GM10248 (cell line): ENCODE measurements at regions not wholly inside any gene's neighbourhood (a gene's known extent, or its start where the extent isn't known, plus 50 kb on each side); places are given as distances from the start of the nearest gene placed in this dataset.

ENCODE experiments used
- CTCF ChIA-PET: fragments of 300-600 bp; sonication (Branson Sonifier 250); formaldehyde crosslinking; extraction: SDS; loops from one replicate; lab custom pipeline; 2021; ENCODE audit warnings: antibody characterized with exemption; lab: Yijun Ruan, JAX
- POLR2A ChIA-PET: fragments of 350-650 bp; sonication (Branson Sonifier 250); formaldehyde crosslinking; extraction: SDS; loops from one replicate; lab custom pipeline; 2020; ENCODE audit warnings: antibody characterized with exemption; lab: Yijun Ruan, JAX
- DNase-seq: peaks from one replicate; pipeline ENCODE4 v3.0.0; 2012; ENCODE audit errors: extremely low spot score
- TF ChIP-seq, protein P1 (sequence below): IDR thresholded peaks from 2 replicates; pipeline ENCODE4 v1.5.1; 2012; ENCODE audit warnings: mild to moderate bottlenecking, low read depth; ENCODE audit errors: extremely low read depth, missing control alignments, control extremely low read depth

DNA sequence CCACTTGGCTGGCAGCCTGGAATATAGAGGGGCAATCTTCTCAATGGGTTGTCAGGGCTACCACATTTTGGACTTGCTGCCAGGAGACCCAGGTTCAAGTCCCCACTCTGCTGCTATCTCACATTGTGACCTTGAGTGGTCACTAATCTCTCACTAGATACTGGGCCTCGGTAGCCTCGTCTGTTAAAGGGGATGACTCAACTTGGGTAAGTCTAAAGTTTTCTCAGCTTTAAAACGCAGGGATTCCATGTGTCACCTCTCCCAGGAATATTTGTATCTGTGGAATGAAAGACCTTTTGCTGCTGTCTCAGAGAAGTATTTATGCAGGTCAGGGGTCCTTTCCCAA lies 86.3 kb downstream of the SEMA4F start:
- ChIA-PET CTCF (interaction anchor here (1.3 to 1.5 kb wide), 2 partner anchors 12 to 14 kb away, joined by 3 to 7 read pairs; no protein-coding TSS in a partner anchor), POLR2A (no interaction called here)
- TF ChIP-seq, protein P1, sequence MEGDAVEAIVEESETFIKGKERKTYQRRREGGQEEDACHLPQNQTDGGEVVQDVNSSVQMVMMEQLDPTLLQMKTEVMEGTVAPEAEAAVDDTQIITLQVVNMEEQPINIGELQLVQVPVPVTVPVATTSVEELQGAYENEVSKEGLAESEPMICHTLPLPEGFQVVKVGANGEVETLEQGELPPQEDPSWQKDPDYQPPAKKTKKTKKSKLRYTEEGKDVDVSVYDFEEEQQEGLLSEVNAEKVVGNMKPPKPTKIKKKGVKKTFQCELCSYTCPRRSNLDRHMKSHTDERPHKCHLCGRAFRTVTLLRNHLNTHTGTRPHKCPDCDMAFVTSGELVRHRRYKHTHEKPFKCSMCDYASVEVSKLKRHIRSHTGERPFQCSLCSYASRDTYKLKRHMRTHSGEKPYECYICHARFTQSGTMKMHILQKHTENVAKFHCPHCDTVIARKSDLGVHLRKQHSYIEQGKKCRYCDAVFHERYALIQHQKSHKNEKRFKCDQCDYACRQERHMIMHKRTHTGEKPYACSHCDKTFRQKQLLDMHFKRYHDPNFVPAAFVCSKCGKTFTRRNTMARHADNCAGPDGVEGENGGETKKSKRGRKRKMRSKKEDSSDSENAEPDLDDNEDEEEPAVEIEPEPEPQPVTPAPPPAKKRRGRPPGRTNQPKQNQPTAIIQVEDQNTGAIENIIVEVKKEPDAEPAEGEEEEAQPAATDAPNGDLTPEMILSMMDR, result no peak
- DNase-seq, result no peak

DNA sequence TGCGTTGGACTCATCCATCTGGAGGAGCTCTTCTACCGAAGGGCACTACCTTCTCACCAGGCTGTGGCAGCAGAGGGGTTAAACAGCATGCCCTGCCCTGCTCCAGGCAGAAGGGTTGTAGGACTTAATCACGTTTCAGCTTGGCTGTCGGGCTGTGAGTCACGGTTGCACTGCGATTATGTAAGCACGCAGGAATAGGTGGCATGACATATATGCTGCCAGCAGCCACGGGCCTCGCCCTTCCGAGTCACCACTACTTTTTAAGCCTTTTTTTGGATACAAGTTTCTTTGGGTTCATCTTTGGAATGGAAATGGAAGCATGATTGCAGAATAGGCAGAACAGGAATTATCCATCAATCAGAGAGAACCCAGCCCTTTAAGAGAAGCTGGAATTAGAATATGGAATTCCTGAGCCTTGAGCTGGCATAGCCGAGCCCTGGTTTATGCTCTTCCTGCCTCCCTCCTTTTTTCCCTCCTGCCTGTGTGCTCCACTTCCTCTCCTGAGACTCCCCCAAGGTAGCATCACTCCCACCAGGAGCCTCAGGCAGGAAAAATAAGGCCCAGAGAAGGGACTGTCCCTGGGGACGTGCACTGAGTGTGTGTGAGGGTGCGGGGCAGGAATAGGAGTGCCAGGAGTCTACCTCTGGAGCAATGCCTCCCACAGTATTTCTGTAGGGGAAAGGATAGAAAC lies 86.8 kb downstream of the SEMA4F start:
- TF ChIP-seq, protein P1, result no peak
- CTCF ChIA-PET, result interaction anchor here (0.6 to 1.5 kb wide), 3 partner anchors 11 to 119 kb away, joined by 3 to 7 read pairs (median 3); no protein-coding TSS in a partner anchor
- no peak for DNase-seq
- POLR2A ChIA-PET, result no interaction called here

DNA sequence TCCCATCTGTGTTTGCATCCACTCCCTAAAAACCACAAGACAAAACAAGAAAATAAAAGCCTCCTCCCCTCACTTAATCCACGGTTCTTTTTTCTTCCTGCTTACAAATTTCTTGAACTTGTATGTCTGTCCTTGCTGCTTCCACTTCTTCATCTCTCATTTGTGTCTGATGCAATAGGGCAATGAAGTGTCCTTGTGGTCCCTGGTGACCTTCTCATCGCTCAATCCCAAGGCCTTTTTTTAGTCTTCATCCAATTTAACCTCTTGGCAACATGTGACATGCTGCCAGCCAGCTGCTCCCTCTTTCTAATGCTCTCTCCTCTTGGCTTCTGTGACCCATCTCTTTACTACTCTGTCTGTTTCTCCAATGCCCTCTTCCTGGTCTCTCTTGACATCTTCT lies 87.6 kb downstream of the SEMA4F start:
- ChIA-PET CTCF (interaction anchor here (0.6 kb wide), 1 partner anchor 118 kb away, joined by 3 read pairs; no protein-coding TSS in a partner anchor), POLR2A (no interaction called here)
- TF ChIP-seq, protein P1, result no peak
- no peak for DNase-seq

DNA sequence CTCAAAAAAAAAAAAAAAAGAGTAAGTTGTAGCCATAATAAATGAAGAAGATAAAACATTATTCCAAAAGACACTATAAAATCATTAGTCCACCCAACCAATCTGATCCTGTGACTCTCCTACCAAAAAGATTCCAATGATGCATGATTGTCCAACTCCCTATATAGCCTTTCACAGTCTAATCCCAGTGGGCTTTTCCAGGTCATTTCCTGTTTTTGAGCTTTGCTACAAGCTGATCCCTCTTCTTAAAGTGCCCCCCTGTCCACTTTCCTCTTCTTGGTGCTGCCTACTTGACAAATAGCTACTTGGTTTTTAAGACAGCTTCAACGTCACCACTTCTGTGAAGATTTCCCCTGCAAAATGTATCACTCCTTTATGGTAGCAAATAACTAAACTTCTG lies 88.4 kb downstream of the SEMA4F start:
- TF ChIP-seq, protein P1, result no peak
- ChIA-PET POLR2A (no interaction called here), CTCF (interaction anchor here (2.1 kb wide), 1 partner anchor 11 kb away, joined by 7 read pairs; no protein-coding TSS in a partner anchor)
- no peak for DNase-seq

DNA sequence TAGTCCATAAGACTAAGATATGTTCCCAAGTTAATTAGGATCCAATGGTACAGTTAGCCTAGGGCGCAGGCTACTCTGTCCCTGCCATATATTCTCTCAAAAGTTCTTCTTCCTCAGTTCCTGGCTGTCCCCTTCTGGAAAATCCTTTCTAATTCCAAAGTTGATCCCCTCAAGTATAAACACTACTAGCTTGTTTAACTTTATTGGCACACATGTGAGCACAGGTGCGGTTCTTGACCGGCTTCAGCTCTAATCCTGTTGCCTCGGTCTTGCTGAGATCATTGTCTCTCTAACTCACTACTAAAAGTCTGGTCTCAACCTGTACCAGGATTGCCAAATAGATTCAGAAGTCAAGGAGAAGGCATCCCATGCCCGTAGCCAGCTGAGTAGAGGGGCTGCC lies 89.0 kb downstream of the SEMA4F start:
- TF ChIP-seq, protein P1, result no peak
- no peak for DNase-seq
- CTCF ChIA-PET, result interaction anchor here (0.9 to 2.1 kb wide), 2 partner anchors 12 to 28 kb away, joined by 3 to 7 read pairs; no protein-coding TSS in a partner anchor
- POLR2A ChIA-PET, result no interaction called here

DNA sequence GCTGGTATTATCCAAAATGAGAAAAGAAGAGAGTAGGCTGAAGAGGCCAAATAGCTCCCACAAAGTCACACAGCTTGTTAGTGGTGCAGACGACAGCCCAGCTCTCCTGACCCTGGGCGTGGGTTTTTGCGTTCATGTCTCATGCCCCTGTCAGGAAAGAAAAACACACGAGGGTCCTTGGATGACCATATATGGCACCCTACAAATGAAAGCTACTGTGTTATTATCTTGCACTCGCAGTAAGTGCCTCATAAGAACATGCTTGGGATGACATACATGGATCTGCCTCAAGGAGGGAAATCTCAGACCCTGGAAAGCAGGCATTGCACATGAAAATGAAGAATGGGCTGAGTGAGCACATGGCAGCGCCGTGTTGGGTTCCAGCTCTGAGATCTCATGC lies 89.7 kb downstream of the SEMA4F start:
- DNase-seq, result no peak
- ChIA-PET CTCF (interaction anchor here (0.9 to 2.1 kb wide), 3 partner anchors 12 to 131 kb away, joined by 3 to 7 read pairs (median 3); no protein-coding TSS in a partner anchor), POLR2A (no interaction called here)
- TF ChIP-seq, protein P1, result no peak
